HG03520 (cell line): ENCODE measurements at regions not wholly inside any gene's neighbourhood (a gene's known extent, or its start where the extent isn't known, plus 50 kb on each side); places are given as distances from the start of the nearest gene placed in this dataset.
"Not testable (repeated sequence)": the region's sequence is repeated elsewhere in the genome, so short reads cannot be mapped to it uniquely, and the experiment has no call there.

Source experiments
- ATAC-seq: cut with Tn5 transposase; IDR thresholded peaks from one replicate; pipeline ENCODE4 v1.9.1; 2021; ENCODE audit warnings: mild to moderate bottlenecking, moderate library complexity; ENCODE audit not compliant: unreplicated experiment

DNA sequence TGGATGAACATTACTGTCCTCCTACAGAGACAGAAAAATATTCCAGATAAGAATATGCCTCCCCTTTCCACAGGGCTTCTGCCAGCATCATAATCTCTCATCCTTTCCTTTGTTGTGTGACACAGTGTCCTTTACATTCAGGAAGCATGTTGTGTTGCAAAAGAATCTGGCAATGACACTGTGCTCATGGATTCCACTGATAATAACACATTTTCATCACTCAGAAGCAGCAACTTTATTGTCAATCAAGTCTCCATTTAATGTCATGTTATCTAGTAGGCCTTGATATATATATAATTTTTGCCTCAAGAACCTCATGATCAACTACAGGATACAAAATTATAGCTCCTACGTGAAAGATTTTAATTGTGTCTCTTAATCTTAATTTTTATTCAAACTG lies 833.9 kb downstream of the FSTL5 start:
- ATAC-seq: no peak

DNA sequence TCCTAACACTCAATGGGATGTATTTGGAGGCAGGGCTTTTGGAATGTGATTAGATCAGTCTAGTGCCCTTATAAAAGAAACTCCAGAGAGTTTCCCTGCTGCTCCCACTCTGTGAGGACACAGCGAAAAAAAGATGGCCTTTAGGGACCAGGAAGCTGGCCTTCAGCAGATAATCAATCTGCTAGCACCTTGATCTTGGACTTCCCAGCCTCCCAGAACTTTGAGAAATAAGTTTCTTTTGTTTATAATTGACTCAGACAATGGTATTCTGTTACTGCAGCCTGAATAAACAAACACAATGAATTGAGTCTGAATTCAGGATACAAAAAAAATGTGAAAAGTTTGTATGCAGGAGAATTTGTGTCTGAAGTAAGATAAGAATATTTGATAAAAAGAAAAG lies 842.1 kb downstream of the FSTL5 start:
- ATAC-seq: no peak

DNA sequence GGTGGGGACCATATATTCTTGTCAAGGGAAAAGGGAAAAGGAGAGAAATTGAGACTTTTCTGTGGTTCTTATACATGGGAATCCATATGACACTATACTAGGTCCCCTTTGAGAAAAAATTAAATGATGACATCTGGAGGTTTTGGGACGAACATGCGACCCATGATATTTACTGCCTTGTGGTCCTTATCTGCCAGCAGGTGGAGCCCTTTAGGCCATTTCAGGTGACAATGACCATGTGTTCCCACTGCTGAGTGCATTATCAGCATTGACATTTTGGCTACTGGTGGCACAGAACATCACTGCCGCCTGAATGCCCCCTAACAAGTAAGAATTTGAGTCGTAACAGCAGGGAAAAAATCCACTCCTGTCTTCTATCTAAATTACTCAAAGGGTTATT lies 843.4 kb downstream of the FSTL5 start:
- no peak for ATAC-seq

DNA sequence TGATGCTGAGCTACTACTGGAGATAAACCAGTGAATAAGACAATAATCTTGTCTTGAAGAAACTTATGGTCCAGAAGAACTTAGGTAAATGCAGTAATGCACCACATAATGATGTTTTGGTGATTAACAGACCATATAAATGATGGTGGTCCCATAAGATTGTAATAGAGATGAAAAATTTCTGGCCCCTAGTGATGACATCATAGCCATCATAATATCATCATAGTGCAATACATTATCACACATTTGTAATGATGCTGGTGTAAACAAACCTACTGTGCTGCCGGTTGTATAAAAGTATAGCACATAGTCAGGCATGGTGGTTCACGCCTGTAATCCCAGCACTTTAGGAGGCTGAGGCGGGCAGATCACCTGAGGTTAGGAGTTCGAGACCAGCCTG lies 846.8 kb downstream of the FSTL5 start:
- no peak for ATAC-seq

DNA sequence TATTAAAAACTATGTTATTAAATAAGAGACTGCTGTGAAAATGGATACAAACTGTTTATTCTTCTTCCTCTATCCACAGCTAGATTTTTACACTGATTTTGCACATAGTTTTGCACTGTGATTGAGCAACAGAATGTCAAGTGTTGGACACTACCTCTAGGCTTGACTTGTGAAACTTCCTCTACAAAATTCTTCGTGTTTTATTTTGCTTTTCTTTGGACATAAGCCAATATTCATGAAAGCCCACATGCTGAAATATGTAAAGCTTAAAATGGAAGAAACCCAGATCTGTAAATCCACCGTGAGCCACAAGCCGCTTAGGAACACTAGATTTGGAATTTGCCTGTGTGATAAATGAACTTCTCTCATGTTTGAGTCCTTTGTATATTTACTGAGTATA lies 849.4 kb downstream of the FSTL5 start:
- no peak for ATAC-seq

DNA sequence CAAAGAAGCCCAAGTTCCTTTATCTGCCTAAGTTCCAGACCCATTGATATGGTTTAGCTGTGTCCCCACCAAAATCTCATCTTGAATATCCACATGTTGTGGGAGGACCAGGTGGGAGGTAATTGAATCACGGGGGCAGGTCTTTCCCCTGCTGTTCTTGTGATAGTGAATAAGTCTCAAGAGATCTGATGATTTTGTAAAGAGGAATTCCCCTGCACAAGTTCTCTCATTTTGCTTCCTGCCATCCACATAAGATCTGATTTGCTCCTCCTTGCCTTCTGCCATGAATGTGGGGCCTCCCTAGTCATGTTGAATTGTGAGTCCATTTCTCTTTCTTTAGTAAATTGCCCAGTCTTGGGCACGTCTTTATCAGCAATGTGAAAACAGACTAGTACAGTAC lies 860.2 kb downstream of the FSTL5 start:
- no peak for ATAC-seq

DNA sequence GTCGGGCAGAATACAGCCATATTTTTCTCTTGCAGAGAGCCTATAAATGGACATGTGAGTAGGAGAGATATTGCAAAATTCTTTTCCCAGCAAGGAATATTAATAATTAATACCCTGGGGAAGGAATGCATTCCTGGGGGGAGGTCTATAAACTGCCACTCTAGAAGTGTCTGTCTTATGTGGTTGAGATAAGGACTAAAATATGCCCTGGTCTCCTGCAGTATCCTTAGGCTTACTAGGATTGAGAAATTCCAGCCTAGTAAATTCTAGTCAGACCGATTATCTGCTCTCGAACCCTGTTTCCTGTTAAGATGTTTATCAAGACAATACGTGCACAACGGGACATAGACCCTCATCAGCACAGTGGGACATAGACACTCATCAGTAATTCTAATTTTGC lies 872.6 kb downstream of the FSTL5 start:
- ATAC-seq: no peak

DNA sequence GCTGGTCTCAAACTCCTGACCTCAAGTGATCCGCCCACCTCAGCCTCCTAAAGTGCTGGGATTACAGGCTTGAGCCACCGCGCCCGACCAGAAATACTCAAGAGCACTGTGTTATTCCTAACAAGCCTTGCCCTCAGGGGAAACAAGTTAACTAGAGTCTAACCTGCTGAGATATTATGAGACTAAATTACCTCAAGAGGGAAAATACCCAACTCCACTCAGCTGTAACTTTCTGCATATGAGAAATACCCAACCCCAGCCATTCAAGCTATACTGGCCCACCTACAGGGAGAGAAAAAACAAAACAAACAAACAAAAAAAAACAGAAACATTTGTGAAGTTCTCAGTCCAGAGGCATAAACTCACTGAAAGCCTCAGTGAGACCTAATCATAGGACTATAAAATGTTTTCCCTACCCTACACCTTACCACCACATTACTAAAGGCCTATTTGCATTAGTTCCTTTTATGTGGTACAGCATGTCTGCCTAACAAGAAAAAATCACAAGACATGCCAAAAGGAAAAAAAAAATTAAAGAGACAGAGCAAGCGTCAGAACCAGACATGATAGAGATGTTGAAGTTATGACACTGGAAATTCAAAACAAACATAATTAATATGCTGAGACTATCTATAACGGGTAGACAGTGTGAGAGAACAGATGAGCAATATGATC lies 876.0 kb downstream of the FSTL5 start:
- ATAC-seq: no peak

DNA sequence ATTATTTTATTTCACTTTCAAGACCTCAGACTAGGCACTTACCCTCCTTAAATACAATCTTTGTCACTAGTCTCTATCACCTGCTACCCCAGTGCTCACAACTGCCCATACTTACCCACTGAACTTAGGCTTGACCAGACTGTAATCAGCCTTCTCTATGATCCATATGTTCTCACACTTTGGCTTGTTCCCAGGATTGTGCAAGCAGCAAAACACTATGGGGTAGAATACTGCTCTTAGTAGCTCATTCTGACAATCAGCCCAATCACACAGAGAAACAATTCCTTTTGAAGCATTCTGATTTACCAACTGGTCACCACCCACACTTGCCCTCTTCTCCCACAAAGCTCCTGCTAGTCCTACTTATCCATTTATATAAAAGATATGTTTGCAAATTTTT lies 878.3 kb downstream of the FSTL5 start:
- ATAC-seq: no peak

DNA sequence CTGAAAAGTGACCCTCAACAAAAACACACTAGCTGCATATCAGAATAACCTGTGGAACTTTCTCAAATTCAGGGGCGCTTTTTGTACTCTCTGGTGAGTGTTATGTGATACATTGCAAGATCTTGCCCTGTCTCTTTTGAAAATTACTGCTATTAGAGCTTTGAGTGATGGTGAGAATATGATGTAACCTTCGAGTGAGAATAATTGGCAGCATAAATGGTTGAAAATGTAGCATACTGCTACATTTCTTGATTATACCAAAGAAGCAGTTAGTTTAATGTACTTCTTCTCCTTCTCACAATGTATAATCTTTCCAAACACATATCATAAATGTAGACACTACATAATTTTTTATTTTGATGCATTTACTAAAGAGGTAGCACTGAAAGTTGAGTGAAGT lies 882.9 kb downstream of the FSTL5 start:
- ATAC-seq: no peak

DNA sequence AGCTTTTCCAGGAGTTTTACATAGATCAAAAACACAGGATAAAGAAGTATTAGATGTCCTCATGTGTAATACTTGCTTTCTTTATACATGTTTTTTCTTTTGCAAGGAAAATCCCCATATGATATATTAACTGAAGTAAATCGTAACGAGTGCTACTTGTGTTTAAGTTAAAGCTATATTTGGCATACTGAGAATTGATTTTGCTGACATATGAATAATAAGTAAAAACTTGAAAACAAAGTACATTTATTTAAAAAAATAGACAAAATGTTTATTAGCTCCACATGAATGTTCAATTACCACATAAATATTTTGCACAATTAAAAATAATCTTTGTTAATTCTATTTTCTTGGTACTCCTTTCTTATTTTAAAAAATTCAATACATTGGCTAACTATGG lies 884.7 kb downstream of the FSTL5 start:
- ATAC-seq: no peak

DNA sequence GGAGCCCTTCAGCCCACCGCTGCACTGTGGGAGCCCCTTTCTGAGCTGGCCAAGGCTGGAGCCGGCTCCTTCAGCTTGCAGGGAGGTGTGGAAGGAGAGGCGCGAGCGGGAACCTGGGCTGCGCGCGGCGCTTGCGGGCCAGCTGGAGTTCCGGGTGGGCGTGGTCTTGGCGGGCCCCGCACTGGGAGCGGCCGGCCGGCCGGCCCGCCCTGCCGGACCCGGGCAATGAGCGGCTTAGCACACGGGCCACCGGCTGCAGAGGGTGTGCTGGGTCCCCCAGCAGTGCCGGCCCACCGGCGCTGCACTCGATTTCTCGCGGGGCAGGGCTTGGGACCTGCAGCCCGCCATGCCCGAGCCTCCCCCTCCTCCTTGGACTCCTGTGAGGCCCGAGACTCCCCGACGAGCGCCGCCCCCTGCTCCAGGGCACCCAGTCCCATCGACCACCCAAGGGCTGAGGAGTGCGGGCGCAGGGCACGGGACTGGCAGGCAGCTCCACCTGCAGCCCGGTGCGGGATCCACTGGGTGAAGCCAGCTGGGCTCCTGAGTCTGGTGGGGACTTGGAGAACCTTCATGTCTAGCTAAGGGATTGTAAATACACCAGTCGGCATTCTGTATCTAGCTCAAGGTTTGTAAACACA lies 886.5 kb downstream of the FSTL5 start:
- not testable (repeated sequence) for ATAC-seq

DNA sequence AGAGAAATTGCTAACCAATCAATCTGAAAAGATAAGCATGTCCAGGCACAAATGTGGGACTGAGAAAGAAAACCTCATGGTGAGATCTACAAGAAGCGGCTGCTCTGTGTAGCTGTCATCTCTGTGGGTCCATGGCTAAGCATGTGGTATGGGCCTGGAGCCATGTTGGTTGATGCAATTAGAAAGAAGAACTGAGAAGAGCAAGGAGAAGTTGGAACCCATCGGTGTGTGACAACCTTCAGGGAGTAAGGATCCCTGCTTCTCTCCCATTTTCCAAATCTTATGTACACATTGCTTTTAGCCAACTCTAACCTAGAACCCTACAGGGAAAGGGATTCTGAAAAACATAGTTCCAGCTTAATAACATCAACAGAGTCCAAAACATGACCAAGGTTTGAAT lies 890.2 kb downstream of the FSTL5 start:
- ATAC-seq: no peak

DNA sequence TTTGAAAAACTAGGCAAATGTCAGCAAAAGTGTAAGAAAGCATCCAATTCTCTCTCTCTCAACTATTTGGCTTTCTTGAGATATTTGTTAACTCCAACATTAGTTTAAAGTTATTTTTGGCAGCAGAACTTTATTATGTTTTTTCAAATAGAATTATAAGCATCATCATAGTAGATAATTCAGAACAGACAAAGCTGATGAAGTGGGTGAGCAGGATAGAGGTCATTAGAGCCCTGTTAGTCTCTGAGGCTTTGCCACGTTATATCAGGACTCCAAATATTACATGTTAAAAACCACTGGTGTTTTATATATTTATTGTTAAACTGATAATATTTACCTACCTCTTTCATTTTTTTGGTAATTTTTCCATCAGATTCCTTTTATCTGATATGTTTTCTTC lies 903.0 kb downstream of the FSTL5 start:
- no peak for ATAC-seq

DNA sequence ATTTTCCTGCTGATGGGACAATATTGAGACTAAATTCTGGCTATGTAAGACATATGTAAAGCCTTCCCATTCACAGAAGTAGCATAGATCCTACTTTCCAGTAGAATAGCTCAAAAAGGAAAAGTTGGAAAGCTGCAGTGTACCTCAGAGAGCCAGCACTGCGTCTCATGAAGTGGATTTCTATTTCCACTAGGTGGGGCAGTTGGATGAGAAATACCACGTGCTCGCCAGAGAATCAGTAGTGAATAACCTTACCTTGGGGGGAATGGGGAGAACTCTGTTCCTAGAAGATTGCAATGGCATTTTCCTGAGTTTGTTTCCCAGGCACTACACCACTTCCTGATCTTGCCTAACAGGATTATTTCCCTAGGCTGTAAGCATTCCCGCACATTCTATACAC lies 907.1 kb downstream of the FSTL5 start:
- ATAC-seq: no peak

DNA sequence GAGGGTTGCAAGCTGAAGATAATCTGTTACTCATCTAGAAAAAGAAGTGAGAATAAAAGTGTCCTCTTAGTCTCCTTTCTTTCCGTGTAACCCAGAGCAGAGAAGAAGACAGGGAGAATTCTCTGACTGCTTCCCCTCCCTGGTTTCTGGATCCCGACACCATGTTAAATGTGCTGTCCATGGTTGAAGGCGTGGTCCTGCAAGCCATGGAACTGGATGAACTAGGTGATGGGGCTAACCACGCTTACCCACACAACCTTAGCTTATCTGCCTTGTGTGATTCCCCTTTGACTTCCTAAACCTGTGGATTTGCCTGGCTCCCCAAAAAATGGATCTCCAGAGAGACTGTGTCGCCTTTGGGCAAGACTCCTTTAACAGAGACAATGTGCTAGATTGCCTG lies 907.6 kb downstream of the FSTL5 start:
- ATAC-seq: no peak

DNA sequence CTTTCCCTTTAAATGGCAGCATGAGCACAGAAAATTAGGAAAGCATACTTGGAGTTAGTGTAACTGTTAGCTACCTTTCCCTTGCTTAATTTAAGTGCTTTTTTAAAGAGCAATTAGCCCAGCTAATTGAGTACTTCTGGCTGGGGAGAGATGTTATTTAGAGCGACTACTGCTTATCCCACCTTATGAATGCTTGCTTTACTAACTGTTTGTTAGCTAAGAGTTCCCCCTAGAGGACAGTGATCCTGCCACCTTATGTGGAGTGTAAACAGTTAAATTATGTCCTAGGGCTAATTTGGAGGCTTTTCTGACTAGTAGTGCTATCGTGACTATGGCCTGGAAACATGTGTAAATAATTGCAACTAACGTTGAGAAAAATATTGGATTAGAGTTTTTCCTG lies 909.4 kb downstream of the FSTL5 start:
- no peak for ATAC-seq

DNA sequence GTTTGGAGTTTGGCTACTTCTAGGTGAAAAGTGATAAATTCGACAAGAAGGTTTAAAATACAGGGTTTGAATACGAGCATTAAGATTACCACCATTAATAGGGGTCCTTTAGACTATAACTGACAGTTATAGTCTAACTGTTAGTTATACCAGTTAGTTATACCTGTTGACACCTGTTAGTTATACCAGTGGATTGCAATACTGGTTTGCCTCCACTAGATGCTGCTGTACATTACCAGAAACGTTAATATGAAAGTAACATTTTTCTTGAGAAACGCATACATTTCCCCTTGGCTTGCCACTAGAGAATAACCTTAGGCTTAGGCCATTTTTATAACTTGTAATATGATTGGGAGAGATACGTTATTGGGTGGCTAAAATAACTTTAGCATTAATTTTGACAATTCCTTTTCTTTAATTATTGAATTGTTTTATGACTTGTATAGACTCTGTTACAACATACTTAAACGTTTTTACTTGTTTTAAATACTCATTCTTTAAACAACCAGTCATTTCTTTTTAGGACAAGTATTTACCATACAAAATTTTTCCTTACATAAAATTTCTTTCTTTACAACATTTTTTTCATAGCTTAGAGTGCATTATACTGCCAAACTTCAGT lies 911.2 kb downstream of the FSTL5 start:
- ATAC-seq: peak; percentile 75

DNA sequence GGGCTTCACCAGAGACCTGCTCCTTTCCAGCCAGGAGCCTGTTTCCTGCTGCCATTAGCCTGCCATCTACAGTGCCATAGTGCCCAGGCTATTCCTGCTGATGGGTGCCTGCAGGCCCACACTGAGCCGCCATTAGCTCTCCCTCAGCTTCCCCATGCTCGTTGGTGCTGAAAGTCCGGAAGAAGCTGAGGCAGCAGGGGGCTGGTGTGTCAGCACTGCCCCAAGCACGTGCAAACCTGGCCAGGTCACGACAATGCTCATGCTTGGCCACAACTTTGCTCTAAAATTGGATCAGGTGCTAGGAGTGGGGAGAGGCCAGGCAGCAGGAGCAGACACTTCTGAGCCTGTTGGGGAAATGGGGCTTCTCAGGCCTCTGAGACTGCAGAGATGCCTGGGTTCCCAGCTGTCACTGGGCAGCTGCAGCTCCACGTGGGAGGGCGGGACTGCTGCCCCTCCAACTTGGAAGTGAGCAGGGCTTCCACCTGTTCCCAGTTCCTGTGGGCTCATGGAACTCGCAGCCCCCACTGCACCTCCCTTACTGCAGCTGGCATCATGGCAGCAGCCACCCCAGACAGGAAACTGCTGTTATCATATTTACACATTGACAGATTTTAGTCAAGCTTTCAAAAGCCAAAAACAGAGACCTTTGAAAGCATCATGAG lies 913.9 kb downstream of the FSTL5 start:
- ATAC-seq: no peak

DNA sequence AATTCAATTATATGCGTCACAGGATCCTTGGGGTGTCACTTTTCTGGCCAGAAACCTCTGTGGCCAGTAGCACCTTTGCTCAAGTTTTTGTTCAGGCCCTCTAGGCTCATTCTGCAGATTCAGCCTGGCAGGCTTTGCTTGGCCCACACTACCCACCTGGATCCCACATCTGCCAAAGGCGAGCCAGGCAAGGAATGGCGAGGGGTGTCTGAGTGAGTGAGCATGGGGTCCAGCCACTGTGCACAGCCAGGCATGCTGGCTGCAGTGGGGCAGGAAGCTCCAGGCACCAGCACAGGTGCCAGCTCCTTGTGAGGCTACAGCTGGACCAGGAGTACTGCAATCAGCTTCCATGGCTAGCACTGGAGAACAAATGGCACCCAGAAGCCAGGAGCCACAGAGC lies 914.9 kb downstream of the FSTL5 start:
- no peak for ATAC-seq

DNA sequence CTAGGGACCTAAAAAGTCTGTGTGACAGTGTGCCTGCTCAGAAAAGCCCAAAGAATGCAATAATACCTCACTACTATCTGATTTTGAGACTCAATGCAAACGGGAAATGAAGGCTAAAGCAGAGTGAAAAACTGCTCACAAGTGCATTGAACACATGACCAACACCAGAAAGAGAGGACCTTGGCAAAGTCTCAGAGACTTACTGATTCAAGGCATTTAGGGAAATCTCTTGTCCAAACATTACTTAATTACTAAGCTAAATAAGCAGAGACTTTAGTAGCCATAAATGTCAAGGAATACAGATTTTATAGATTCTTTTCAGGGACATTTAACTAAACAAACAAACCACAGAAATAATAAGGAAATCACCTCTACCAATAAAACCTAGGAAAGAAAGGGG lies 916.0 kb downstream of the FSTL5 start:
- no peak for ATAC-seq

DNA sequence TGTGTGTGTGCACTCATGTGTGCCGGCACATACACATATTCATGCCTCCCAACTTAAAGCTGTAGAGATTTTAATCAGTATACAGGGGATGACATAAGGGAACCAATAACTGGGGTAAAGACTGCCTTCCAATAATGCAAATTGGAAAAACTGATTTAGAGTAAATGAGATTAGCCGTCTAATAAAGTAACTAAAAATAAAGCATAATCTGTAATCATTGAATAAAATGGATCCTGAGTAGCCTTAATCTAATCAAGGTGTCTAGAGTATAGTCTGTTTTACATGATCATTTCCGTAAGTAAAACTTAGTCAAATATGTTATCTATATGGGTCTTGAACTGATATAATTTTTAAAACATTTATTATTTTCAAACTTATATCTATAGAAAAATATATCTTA lies 925.8 kb downstream of the FSTL5 start:
- no peak for ATAC-seq
